GM19438 (cell line): ENCODE measurements at regions not wholly inside any gene's neighbourhood (a gene's known extent, or its start where the extent isn't known, plus 50 kb on each side); places are given as distances from the start of the nearest gene placed in this dataset.
"Not testable (repeated sequence)": the region's sequence is repeated elsewhere in the genome, so short reads cannot be mapped to it uniquely, and the experiment has no call there.

Experiments used
- ATAC-seq: cut with Tn5 transposase; IDR thresholded peaks from one replicate; pipeline ENCODE4 v1.9.1; 2021; ENCODE audit warnings: low read depth; ENCODE audit not compliant: unreplicated experiment

DNA sequence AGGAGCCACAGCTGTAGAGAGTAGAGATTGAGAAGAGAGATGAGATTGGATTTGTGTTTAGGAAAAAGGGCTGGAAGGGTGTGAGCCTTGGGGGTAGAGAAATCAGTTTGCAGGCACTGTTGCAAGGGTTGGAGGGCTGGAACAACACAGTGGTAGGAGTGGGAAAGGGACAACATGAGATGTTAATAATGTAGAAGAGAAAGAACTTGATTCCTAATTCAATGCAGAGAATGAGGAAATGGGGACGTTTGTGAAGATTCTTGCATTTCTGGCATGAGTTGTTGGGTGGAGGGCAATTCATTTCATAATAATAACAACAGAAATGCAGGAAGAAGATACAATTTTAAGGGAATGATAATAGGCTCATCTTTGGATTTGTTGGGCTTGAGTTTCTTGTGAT is 141.4 kb upstream of the TBX18 start:
- ATAC-seq: no peak

DNA sequence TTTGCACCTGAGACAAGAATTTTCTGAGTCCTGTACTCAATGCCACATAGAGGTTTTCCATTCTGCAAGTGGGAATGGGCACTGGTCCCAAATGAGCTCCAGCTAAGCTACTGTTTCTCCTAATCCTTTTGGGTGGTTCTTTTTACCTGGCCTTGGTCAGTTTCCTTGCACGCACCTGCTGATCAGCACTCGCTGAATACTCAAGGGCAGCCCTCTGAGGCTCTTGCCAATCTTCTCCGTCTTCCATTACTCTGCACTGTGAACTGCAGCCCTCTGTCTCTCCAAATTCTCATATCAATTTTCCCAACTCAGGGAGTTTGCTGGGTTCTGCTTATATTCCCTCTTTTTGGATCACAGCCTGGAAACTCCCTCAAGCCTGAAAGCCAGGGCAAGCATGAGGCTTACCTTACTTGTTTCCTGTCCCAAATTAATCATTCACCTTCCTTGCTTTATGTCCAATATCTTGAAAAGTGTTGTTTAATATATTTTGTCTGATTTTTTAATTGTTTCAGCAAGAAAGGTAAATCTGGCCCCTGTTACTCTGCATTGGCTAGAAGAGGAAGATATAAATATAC is 138.0 kb upstream of the TBX18 start:
- ATAC-seq: no peak

- no peak for ATAC-seq
These were observed 133.7 kb upstream of the TBX18 start for GRCh38 chr6:84897988-84898594.

- no peak for ATAC-seq
These were observed 132.6 kb upstream of the TBX18 start for GRCh38 chr6:84897011-84897410.

DNA sequence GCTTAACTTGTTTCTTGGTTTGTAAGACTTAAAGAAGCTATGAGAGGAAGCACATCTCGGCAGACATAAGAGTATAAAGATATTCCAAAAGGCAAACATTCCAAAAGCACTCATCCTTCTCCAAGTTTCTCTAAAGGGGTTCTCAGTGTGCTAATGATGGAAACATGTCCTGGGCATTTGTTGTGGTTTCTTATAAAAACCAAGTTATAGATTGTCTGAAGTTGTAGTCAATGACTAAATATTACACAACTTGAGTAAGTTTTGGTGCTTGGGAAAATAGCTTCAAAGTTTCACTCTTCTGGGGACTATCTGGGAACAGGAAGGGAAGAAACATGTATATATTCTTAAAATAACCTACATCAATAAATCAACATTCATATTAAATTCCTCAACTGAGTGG is 128.3 kb upstream of the TBX18 start:
- ATAC-seq: no peak

DNA sequence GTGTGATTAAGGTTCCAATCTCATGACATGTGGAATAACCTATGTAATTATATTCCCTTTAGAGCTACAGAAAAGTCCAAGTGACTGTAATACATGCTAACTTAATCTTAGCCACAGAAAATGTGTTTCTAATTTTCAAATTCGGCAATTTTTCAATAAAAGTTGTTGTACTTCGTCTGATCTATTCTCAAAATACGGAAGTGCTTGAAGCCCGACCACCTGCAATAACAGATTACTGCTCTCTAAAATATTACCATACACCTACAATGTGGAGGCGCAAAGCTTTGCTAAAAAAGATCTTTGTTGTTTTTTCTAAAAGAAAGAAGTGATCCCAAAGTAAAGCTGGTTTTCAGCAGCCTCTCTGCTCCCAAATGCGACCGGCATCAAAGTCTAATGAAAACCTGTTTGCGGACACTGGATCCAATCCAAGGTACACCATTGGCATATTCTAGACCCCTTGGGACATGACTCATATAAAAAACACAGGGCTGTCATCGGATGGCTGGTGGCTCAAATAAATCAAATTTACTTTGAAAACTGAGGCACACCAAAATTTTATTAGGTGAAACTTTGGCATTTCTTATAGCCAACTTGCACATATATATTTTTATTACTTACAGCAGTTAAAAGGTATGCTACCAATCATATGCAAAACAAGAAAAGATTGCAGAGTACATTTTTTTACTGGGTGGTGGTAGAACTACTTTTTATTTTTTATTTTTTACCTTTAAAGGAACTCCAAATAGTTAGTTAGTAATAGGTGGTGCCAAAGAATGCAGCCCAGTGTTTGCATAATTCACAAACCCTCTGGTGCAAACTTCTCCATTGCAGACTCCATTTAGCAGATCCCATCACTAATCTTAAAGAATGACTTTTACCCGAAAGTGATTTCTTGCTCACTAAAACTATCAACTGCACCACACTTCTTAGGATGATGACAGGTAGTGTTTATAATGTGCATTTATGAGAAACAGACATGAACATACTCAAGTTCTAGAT is 118.7 kb upstream of the TBX18 start:
- no peak for ATAC-seq

GRCh38 chr6:84879385-84879784 is 115.0 kb upstream of the TBX18 start:
- not testable (repeated sequence) for ATAC-seq

DNA sequence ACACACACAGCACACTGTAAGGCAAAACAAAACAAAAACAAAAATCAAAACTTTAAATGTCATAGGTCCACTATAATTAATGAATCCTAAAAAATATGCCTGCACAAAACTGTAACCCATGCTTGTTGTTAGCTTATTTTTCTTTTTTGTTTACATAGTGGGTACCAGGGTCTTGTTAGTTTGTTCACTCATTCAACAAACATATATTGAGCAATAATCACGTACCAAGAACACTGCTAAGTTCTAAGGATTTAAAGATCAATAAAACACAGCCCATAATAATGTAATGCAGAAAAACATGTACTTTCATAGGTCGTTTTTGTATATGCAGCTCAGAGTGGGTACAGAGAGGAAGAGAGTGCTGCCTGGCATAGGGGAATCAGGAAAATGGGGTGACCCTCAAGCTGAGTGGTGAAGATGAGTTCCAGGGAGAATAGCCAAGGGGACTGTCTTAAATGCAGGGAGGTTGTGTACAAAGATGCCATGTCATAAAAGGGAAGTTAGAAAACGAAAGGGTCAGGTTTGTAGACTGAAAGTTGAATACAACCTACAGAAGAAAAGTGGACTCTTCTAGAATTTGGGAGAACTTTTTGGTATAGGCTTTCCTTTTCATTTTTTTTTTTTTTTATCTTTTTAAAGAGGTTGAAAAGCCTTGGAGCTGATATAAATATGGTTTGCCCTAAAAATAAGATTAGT is 113.3 kb upstream of the TBX18 start:
- no peak for ATAC-seq

DNA sequence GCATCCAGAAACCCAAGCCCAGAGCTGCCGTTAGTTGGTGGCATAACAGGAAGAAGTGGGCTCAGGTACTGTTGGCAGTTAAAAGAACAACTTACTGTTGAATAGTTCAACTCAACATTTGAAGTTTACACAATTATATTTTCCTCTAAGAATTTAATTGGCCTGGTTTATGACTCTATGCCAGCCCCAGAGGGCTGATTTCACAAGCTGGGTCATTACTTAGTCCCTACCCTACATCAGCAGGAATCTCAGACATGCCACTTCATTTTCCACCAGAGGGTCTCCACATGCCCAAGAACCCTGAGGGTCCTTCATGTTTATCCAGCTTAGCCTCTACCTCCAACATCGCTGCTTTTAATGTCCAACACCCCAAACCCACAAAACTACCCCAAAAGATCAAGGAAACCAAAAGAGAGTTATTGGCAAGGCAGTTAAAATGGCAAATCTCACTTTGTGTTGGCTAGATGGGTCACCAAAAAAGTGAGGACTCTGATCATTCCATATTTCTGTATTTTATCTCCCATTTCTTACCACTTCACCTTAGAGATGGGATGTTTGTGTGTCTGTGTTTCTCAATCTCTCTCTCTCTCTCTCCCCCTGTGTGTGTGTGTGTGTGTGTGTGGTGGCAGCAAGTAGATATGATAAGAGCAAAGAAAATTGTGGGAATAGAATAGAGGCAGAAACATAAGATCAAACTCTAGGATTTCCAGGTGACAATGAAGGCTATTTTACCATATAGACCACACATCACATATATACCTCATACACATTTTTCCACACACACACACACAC is 112.5 kb upstream of the TBX18 start:
- no peak for ATAC-seq

- ATAC-seq: no peak
These were observed 108.8 kb upstream of the TBX18 start for GRCh38 chr6:84872996-84873723.

DNA sequence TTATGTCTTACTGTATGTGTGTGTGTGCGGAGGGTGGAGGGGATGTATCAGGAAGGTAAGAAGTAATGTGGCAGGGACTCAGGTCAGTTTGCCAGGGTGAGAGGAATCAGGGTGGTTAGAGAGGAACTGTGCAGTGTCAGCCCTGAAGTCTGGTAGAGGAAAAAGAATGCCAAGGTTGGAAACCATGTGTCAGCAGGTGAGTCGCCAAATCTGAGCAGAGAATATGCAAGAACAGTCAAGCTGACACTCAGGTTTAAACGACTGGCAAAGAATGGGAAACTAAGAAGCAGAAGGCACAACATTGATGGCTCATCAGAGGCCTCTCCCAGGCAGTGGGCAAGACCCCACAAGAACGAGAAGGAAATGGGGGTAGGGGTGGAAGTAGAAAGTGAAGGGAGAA is 107.5 kb upstream of the TBX18 start:
- ATAC-seq: no peak

- no peak for ATAC-seq
These were observed 106.3 kb upstream of the TBX18 start for GRCh38 chr6:84870672-84871071.

- ATAC-seq: no peak
These were observed 103.8 kb upstream of the TBX18 start for GRCh38 chr6:84868149-84868548.

- no peak for ATAC-seq
These were observed 103.1 kb upstream of the TBX18 start for GRCh38 chr6:84867521-84867920.

DNA sequence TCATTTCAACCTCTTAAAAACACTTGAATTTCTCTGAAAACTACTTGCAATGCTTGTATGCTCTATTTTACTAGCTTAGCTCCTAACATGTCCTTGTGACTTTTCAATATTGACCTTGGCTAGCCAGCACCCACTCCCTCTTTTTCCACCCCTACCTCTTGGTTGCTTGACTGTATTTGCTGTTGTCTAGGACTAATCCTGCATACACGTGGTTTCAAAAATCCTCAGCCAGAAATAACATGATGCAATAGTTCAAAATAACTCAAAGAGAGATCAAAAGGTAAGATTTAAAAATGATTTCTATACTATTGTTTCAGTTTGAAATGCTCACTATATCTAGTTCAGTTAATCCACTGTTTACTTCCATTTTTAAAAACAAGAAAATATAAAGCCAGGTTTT is 102.3 kb upstream of the TBX18 start:
- no peak for ATAC-seq

DNA sequence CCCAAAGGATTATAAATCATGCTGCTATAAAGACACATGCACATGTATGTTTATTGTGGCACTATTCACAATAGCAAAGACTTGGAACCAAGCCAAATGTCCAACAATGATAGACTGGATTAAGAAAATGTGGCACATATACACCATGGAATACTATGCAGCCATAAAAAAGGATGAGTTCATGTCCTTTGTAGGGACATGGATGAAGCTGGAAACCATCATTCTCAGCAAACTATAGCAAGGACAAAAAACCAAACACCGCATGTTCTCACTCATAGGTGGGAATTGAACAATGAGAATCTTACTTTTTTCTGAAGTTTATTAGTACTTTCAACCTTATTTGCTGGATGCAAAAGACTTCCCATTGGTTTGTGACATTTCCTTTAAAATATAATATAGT is 101.0 kb upstream of the TBX18 start:
- not testable (repeated sequence) for ATAC-seq

GRCh38 chr6:84862843-84863242 is 98.4 kb upstream of the TBX18 start:
- ATAC-seq: no peak

- ATAC-seq: no peak
These were observed 96.5 kb upstream of the TBX18 start for GRCh38 chr6:84860920-84861319.

DNA sequence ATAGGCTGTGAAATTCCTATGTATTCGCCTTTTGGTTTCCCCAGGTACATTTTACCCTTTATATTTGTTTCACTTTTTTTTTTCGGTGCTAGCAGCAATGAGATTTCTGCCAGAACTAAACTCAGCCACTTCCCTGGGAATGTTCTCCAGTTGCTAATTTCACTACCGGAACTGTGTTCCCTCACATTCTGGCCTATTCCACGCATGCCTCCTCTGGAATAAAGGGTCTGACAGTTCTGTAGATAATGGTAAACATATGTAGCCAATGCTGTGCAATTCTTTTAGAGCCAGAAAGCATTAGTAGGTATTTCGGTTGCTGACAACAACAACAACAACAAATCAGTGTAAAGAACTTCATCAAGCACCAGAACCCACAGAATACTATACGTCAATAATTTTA is 96.1 kb upstream of the TBX18 start:
- no peak for ATAC-seq
